ENCODE measurements at regions not wholly inside any gene's neighbourhood (a gene's known extent, or its start where the extent isn't known, plus 50 kb on each side); places are given as distances from the start of the nearest gene placed in this dataset.

- Histone ChIP-seq H3K4me3 (no peak overlapping the region), H3K9ac (ENCODE audit: low read depth in 2 of 2, low read length in 2 of 2) (no peak overlapping the region), H3K4me1 (no peaks in the 10 kb centered on the region), H3K27ac (peak overlapping the region; percentile 32), H3K27me3 (no peaks in the 10 kb centered on the region), H3K9me3 (no peaks in the 10 kb centered on the region), H3K36me3 (no peaks in the 10 kb centered on the region)
- no peak for TF ChIP-seq CTCF (IDR thresholded peaks at IDR 0.05)
- intact Hi-C loops (cut with DNase I): no loop called here
- DNase-seq: no peak
Measured at GRCh38 chr9:27625751-27626150, 52.5 kb upstream of the C9orf72 start.

- H3K36me3 ChIP-seq: no peaks in the 10 kb centered on the region
- no peaks in the 10 kb centered on the region for H3K27me3 ChIP-seq
- H3K9ac ChIP-seq (ENCODE audit: low read depth in 2 of 2, low read length in 2 of 2): no peak overlapping the region
- no peaks in the 10 kb centered on the region for H3K9me3 ChIP-seq
- peak; percentile 32 for DNase-seq
- intact Hi-C loops (cut with DNase I): no loop called here
- peak overlapping the region; percentile 32 for H3K27ac ChIP-seq
- TF ChIP-seq CTCF (IDR thresholded peaks at IDR 0.05): no peak
- H3K4me1 ChIP-seq: no peaks in the 10 kb centered on the region
- no peak overlapping the region for H3K4me3 ChIP-seq
Measured at GRCh38 chr9:27626244-27627187, 53.2 kb upstream of the C9orf72 start.

GRCh38 chr9:27627188-27627564, 53.9 kb upstream of the C9orf72 start:
- no peaks in the 10 kb centered on the region for H3K4me1 ChIP-seq
- no peak overlapping the region for H3K27ac ChIP-seq
- no peak for DNase-seq
- TF ChIP-seq CTCF (IDR thresholded peaks at IDR 0.05): no peak
- H3K27me3 ChIP-seq: no peaks in the 10 kb centered on the region
- H3K4me3 ChIP-seq: no peak overlapping the region
- H3K36me3 ChIP-seq: no peaks in the 10 kb centered on the region
- no peaks in the 10 kb centered on the region for H3K9me3 ChIP-seq
- no peak overlapping the region for H3K9ac ChIP-seq (ENCODE audit: low read depth in 2 of 2, low read length in 2 of 2)
- intact Hi-C loops (cut with DNase I): no loop called here

- H3K4me3 ChIP-seq: no peak overlapping the region
- H3K9ac ChIP-seq (ENCODE audit: low read depth in 2 of 2, low read length in 2 of 2): no peak overlapping the region
- H3K9me3 ChIP-seq: no peaks in the 10 kb centered on the region
- no peak for DNase-seq
- no peak overlapping the region for H3K27ac ChIP-seq
- no peak for TF ChIP-seq CTCF (IDR thresholded peaks at IDR 0.05)
- no peaks in the 10 kb centered on the region for H3K27me3 ChIP-seq
- intact Hi-C loops (cut with DNase I): no loop called here
- H3K36me3 ChIP-seq: no peaks in the 10 kb centered on the region
- H3K4me1 ChIP-seq: no peaks in the 10 kb centered on the region
Measured at GRCh38 chr9:27628311-27628710, 55.0 kb upstream of the C9orf72 start.

- intact Hi-C loops (cut with DNase I): no loop called here
- H3K27ac ChIP-seq: no peak overlapping the region
- no peak for TF ChIP-seq CTCF (IDR thresholded peaks at IDR 0.05)
- H3K4me3 ChIP-seq: no peak overlapping the region
- H3K36me3 ChIP-seq: no peaks in the 10 kb centered on the region
- no peak overlapping the region for H3K9ac ChIP-seq (ENCODE audit: low read depth in 2 of 2, low read length in 2 of 2)
- H3K9me3 ChIP-seq: no peaks in the 10 kb centered on the region
- no peak for DNase-seq
- H3K27me3 ChIP-seq: no peaks in the 10 kb centered on the region
- no peaks in the 10 kb centered on the region for H3K4me1 ChIP-seq
Measured at GRCh38 chr9:27629425-27629824, 56.1 kb upstream of the C9orf72 start.
